GM21786 (cell line): ENCODE measurements at regions not wholly inside any gene's neighbourhood (a gene's known extent, or its start where the extent isn't known, plus 50 kb on each side); places are given as distances from the start of the nearest gene placed in this dataset.

Source experiments
- ATAC-seq: cut with Tn5 transposase; IDR thresholded peaks from one replicate; pipeline ENCODE4 v1.9.1; 2021; ENCODE audit not compliant: unreplicated experiment

DNA sequence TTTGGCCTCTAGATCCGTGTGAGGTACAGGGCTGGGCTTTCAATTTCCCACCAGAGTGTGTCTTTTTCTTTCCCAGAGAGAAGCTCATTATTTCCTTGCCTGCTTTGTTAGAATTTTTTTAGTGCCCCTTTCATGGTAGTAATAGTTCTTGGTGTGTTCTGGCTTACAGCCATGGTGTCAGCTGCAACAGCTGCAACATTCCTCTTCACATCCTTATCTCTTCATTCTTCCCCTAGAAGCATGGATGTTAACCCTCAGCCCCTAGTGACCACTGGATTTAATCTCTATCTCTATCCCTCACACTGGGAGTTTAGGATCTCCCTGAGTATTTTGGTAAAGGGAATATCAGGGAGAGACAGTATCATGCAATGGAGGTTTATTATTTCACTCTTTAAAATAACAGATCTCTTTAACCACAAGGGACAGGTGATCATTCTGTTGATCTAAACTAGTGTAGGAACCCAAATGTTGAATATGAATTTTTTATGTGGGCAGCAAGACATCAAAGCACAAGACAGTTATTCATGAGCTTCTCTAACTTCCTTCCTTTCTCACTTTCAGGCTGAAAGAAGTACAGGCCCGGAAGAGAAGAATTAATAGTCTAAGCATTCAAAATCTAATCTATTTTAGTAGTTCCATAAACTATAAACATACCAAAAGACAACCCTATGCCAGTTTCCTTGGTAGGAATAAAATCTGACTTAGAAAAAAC lies 160.2 kb downstream of the FAM170A start:
- no peak for ATAC-seq

DNA sequence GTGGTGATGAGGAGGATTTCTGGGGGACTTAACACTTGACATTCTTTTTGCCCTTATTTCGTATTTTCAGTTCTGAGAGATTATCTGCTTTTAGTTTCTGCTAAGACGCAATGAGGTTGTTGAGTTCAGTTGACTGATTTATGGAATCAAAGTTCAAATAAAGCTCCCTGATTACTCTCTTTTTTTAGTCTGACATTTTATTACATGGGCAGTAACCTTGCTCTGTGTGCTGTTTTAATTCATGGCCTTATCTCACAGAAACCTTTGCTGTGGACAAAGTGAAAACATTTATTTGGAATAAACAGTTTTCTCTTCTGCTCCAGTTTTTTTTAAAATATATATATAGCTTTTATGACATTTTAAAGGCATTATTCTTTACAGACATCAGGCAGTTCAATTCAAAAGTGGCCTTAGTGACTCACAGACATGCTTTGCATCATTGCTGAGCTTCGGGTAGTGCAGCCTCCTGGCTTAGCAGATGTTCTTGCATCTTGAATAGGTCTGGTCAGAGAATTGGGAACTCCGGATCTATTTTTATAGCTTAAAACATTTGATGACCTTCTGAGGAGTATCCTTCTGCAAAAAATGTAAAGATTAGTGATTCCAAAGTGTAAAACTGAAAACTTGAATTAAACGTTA lies 162.9 kb downstream of the FAM170A start:
- no peak for ATAC-seq

GRCh38 chr5:119795768-119796167 lies 166.4 kb downstream of the FAM170A start:
- no peak for ATAC-seq

- no peak for ATAC-seq
Observed at GRCh38 chr5:119801570-119801969, 172.2 kb downstream of the FAM170A start.

- ATAC-seq = no peak
Observed at GRCh38 chr5:119808024-119808423, 178.7 kb downstream of the FAM170A start.

DNA sequence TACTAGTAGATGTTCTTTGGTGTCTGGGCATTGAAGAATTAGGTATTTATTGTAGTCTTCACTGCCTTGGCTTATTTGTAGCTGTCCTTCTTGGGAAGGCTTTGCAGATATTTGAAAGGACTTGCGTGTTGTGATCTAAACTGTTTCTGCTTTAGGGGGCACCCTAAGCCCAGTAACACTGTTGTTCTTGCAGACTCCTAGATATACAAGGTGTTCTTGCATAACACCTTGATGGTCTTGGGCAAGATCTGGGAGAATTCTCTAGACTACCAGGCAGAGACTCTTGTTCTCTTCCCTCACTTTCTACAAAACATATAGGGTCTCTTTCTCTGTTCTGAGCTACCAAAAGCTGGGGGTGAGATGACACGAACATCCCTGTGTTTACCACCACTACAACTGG lies 179.1 kb downstream of the FAM170A start:
- no peak for ATAC-seq

DNA sequence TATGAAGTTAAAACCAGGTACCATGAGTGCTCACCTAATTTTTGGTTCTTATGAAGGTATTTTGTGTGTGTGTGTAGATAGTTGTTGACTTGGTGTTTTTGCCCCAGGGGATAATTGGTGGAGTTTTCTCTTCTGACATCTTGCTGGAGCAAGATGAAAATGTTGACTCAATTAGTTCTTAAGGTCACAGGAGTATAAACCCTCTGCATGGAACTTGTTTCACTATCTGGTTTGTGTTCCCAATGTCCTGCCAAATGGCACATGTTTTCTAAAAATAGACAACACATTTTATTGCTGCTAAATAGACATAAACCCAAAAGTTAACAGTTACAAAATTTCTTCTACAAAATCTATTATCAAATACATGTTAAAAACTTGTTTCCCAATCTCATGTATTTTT lies 180.9 kb downstream of the FAM170A start:
- no peak for ATAC-seq

GRCh38 chr5:119811458-119811857 lies 182.1 kb downstream of the FAM170A start:
- ATAC-seq = no peak

GRCh38 chr5:119814655-119815054 lies 185.3 kb downstream of the FAM170A start:
- no peak for ATAC-seq

GRCh38 chr5:119816055-119816454 lies 186.7 kb downstream of the FAM170A start:
- ATAC-seq = no peak

GRCh38 chr5:119820016-119820415 lies 190.7 kb downstream of the FAM170A start:
- no peak for ATAC-seq

GRCh38 chr5:119820608-119821007 lies 191.2 kb downstream of the FAM170A start:
- no peak for ATAC-seq

- no peak for ATAC-seq
Observed at GRCh38 chr5:119828541-119828940, 199.2 kb downstream of the FAM170A start.

DNA sequence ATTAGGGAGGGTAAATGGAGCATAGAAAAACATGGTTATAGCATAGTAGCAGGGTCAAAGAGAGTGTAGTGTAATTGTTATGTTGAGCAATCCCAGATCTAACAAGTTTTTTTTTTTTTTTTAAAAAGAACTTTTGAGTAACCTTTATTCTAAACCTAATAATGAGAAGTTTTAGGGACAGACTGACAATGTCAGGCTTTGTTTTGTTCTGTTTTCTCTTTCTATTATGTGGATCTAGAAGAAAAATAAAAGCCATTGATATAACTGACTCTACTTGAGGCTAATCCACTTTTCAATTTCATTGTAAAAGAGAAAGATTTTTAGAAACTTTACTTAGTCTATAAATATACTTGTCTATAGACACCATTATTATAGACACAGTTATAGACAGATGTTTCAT lies 200.0 kb downstream of the FAM170A start:
- no peak for ATAC-seq

DNA sequence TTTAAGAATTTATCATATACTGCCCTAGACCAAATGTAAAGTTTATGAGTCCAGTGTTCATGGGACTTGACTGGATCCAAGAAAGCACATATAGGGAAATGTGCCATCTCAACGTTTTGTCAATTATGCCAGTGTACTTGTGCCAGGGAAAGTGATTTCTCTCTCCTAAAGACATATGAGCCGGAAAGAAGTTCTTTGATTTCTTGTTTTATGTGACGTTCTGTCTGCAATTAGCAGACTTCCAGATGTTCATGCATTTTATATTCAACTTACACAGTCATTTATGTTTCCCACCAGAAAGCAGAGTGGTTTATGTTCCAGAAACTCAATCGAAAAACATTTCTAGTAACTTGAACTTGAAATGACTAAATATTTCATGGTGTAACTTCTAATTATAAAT lies 203.8 kb downstream of the FAM170A start:
- ATAC-seq = no peak

GRCh38 chr5:119840175-119840574 lies 210.8 kb downstream of the FAM170A start:
- no peak for ATAC-seq

DNA sequence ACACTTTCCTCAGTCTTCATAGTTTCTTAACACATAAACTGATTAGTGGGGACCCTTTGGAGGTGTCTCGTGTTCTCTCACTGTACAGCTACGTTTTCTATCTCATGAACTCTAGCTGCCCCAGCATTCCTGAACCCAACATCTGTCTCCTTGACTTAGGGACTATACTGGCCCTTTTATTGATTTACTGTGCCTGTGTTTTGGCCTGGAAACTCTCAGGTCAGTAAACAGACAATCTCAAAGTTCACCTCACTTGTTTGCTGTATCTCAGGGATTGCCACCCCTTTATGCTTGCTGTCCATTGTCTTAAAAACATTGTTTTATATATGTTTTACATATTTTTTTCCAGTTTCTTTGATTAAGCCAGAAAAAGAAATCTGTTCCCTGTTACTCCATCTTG lies 222.8 kb downstream of the FAM170A start:
- no peak for ATAC-seq

DNA sequence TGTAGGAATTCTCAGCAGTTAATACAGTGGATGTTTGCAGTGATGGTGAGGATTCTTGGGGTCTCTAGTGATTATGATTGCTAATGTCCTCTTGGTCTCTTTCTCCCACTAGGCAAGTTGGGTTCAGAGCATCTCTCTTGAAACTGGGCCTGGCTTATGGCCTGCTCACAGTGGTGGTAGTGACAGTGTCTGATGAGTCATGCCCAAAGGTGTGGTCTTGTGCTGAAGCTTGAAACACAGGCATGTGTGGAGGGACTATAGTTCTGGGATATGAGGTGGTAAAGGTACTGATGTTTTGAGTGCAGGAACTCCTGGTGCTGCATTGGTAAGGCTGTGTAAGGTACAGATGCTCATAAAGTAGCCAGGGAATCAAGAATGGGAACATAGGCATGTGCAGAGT lies 231.1 kb downstream of the FAM170A start:
- no peak for ATAC-seq

GRCh38 chr5:119862619-119863018 lies 233.3 kb downstream of the FAM170A start:
- ATAC-seq = no peak

DNA sequence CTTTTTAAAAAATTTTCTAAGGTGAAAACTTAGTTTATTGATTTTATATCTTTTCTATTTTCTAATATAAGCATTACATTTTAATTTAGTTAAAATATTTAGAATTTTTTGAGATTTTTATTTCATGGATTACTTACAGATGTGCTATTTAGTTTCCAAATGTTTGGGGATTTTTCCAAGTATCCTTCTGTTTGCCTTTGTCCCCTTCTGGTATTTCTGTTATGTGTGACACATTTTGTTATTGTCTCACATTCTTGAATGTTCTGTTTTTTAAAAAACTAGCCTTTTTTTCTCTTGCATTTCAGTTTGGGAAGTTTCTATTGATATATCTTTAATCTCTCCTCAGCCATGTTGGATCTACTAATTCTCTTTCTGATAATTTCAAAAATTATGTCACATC lies 234.9 kb downstream of the FAM170A start:
- no peak for ATAC-seq

DNA sequence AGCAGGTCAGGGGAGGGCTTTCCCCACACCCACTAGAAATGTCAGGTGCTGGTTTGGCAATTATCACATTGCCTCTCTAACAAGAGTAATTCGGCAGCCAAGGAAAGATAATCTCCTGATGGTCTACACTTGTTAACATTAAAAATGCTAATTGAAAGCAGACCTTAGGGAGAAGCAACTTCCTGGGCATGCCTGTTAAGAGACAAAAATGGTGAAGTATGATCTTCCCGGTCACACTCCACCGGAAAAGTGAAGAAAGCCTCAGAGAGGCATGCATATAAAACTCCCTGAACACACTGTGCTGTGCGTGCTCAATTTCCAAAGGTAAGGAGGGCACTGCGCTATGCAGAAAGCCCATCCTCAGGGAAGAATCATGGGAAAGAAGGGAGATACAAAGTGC lies 244.3 kb downstream of the FAM170A start:
- ATAC-seq = no peak

DNA sequence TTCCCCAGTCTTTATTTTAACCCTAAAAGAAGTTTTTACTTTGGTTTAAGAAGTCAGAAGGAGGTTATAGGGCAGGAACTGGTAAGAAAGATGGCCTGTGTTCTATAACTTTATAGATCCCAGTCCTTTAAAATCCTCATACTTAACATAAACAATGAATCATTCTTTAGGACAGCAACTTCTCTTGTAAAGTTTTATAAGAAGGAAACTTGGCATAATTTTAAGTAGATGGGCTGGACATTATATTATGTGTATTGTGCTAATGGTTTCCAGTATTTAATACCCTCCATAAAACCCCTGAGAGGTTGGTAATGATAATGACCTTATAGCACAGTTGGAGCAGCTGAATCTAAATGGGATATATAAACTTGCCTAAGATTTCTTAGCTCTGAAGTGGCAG lies 247.2 kb downstream of the FAM170A start:
- ATAC-seq = no peak

DNA sequence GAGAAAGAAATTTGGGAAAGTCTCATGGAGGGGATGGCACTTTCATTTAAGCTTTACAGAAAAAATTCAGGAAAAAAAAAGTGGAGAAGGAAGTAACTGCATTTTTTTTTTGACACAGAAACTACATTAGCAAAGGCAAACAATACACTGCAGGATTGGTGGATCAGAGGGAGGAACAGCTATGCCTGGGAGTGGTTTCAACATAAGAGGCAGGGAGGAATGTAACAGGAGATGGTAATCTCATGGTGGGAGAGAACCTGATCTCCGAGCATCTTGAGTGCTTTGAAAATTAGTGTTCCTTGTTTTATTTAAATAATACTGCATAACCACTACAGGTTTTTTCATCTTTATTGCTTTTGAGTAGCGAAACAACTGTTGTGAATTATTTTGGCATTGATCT lies 249.4 kb downstream of the FAM170A start:
- ATAC-seq = no peak
